ENCODE measurements at regions not wholly inside any gene's neighbourhood (a gene's known extent, or its start where the extent isn't known, plus 50 kb on each side); places are given as distances from the start of the nearest gene placed in this dataset.

GRCh38 chr2:193506035-193506434, 1311.3 kb upstream of the TMEFF2 start:
- H3K9me3 ChIP-seq (ENCODE audit: severe bottlenecking) = no peaks in the 10 kb centered on the region
- DNase-seq = no peak
- no peaks in the 10 kb centered on the region for H3K36me3 ChIP-seq
- no peak for TF ChIP-seq CTCF (IDR thresholded peaks at IDR 0.05; ENCODE audit: low read depth, low read length)
- H3K27ac ChIP-seq = no peak overlapping the region
- no peak overlapping the region for H3K4me3 ChIP-seq (ENCODE audit: low read depth, low read length)
- H3K27me3 ChIP-seq (ENCODE audit: insufficient read depth, low read depth, severe bottlenecking) = no peaks in the 10 kb centered on the region

- no peak for DNase-seq
- TF ChIP-seq CTCF (IDR thresholded peaks at IDR 0.05; ENCODE audit: low read depth, low read length) = no peak
- Histone ChIP-seq H3K27me3 (ENCODE audit: insufficient read depth, low read depth, severe bottlenecking) (no peaks in the 10 kb centered on the region), H3K9me3 (ENCODE audit: severe bottlenecking) (no peaks in the 10 kb centered on the region), H3K4me3 (ENCODE audit: low read depth, low read length) (no peak overlapping the region), H3K27ac (no peak overlapping the region), H3K36me3 (no peaks in the 10 kb centered on the region)
These were observed 1310.9 kb upstream of the TMEFF2 start for GRCh38 chr2:193505620-193506019.

GRCh38 chr2:193502363-193503035, 1307.8 kb upstream of the TMEFF2 start:
- DNase-seq = no peak
- H3K4me3 ChIP-seq (ENCODE audit: low read depth, low read length) = no peak overlapping the region
- H3K27me3 ChIP-seq (ENCODE audit: insufficient read depth, low read depth, severe bottlenecking) = no peaks in the 10 kb centered on the region
- no peaks in the 10 kb centered on the region for H3K36me3 ChIP-seq
- H3K27ac ChIP-seq = no peak overlapping the region
- no peaks in the 10 kb centered on the region for H3K9me3 ChIP-seq (ENCODE audit: severe bottlenecking)
- TF ChIP-seq CTCF (IDR thresholded peaks at IDR 0.05; ENCODE audit: low read depth, low read length) = no peak

GRCh38 chr2:193496786-193497185, 1302.1 kb upstream of the TMEFF2 start:
- H3K27ac ChIP-seq = no peak overlapping the region
- H3K9me3 ChIP-seq (ENCODE audit: severe bottlenecking) = no peaks in the 10 kb centered on the region
- no peak for TF ChIP-seq CTCF (IDR thresholded peaks at IDR 0.05; ENCODE audit: low read depth, low read length)
- H3K27me3 ChIP-seq (ENCODE audit: insufficient read depth, low read depth, severe bottlenecking) = no peaks in the 10 kb centered on the region
- H3K4me3 ChIP-seq (ENCODE audit: low read depth, low read length) = no peak overlapping the region
- no peak for DNase-seq
- no peaks in the 10 kb centered on the region for H3K36me3 ChIP-seq

- Histone ChIP-seq H3K27me3 (ENCODE audit: insufficient read depth, low read depth, severe bottlenecking) (no peaks in the 10 kb centered on the region), H3K4me3 (ENCODE audit: low read depth, low read length) (no peak overlapping the region), H3K27ac (no peak overlapping the region), H3K36me3 (no peaks in the 10 kb centered on the region), H3K9me3 (ENCODE audit: severe bottlenecking) (no peaks in the 10 kb centered on the region)
- no peak for DNase-seq
- TF ChIP-seq CTCF (IDR thresholded peaks at IDR 0.05; ENCODE audit: low read depth, low read length) = no peak
These were observed 1287.8 kb upstream of the TMEFF2 start for GRCh38 chr2:193482557-193482956.

GRCh38 chr2:193480187-193480586, 1285.5 kb upstream of the TMEFF2 start:
- H3K36me3 ChIP-seq = no peaks in the 10 kb centered on the region
- no peak overlapping the region for H3K4me3 ChIP-seq (ENCODE audit: low read depth, low read length)
- no peaks in the 10 kb centered on the region for H3K27me3 ChIP-seq (ENCODE audit: insufficient read depth, low read depth, severe bottlenecking)
- no peak overlapping the region for H3K27ac ChIP-seq
- no peak for DNase-seq
- no peaks in the 10 kb centered on the region for H3K9me3 ChIP-seq (ENCODE audit: severe bottlenecking)
- no peak for TF ChIP-seq CTCF (IDR thresholded peaks at IDR 0.05; ENCODE audit: low read depth, low read length)

All from WERI-Rb-1 (cell line).